ENCODE measurements at regions not wholly inside any gene's neighbourhood (a gene's known extent, or its start where the extent isn't known, plus 50 kb on each side); places are given as distances from the start of the nearest gene placed in this dataset.
A peak's percentile ranks its signal among the peaks of the same experiment; 100 is the strongest.

DNA sequence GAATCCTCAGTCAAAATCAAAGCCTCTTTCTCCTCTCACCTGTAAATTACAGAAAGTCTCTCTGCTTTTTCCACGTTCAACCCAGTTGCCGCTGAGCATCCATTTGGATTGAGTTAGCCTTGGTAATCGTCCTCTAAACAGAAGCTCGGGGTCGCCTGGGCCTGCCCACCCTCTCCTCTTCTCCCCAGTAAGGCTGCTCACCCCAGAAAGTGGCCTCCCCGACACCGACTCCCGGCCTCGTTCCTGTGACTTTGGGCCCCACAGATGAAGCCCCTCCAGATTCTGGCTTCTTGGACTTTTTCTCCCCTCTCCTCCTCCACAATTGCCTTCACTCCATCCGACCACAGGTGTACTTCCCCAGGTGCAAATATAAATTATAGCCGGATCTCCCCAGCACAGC, 1500.0 kb downstream of the BRD1 start:
- in situ Hi-C loops (cut with MboI; ENCODE audit: low pct_unique_long_range_greater_than_20kb in 2 of 9, low sequenced_read_pairs in 9 of 9, unreplicated experiment in 9 of 9) = no loop called here
- 0 to 88% (median 62%) methylated on average over 1 to 10 of the region's 11 CpGs; no CpG with 5 or more reads in 3 of the 10 experiments for WGBS, 10 experiments

DNA sequence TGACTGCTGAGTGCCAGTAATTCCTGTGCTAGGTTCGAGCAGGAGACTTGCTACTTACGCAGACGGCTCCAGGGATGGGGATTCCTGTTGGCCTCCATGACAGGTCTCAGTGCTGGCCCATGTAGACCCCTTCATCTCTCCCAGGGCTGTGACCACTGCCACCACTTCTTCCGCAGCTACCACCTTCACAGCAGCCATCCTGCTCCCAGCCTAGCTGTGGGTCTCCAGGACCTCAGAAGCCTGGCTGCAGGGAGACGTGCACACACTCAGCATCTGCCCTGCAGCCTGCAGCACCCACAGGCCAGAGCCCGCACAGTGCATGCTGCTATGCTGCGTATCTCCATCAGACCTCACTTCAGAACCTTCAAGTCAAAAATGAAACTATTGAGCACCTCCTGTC, 1503.9 kb downstream of the BRD1 start:
- ATAC-seq (replicated peaks in 6 of 8) = no peak
- in situ Hi-C loops (cut with MboI; ENCODE audit: low pct_unique_long_range_greater_than_20kb in 2 of 9, low sequenced_read_pairs in 9 of 9, unreplicated experiment in 9 of 9) = no loop called here
- no peak overlapping the region for H3K4me3 ChIP-seq
- WGBS, 10 experiments = 42 to 100% (median 91%) methylated on average over 2 to 5 of the region's 7 CpGs; no CpG with 5 or more reads in 5 of the 10 experiments
- no peaks in the 10 kb centered on the region for H3K4me1 ChIP-seq (replicated peaks in 1 of 2)
- no peak overlapping the region for H3K27ac ChIP-seq

More for the DNA sequence above, 1500.0 kb downstream of the BRD1 start:
- ATAC-seq (replicated peaks in 6 of 8) = no peak
- no peak overlapping the region for H3K27ac ChIP-seq
- H3K4me3 ChIP-seq = no peak overlapping the region
- no peaks in the 10 kb centered on the region for H3K4me1 ChIP-seq (replicated peaks in 1 of 2)

DNA sequence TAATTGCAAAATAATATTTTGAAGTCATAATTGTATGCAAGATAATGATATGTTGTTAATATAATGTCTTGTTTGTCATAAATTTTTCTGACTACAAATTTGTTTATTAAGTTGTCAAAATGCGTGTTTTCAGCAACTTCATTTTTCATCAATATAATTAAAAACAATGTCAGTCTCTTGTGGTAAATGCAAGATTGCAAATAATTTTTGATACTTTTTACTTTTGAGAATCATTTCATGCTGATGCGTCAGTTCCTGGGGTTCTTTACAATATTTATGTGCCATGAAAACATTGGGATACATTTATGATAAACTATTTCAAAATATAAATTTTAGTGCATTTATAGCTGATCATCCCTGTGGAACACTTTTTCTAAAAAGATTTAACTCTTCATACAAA, 1504.8 kb downstream of the BRD1 start:
- in situ Hi-C loops (cut with MboI; ENCODE audit: low pct_unique_long_range_greater_than_20kb in 2 of 9, low sequenced_read_pairs in 9 of 9, unreplicated experiment in 9 of 9) = no loop called here
- WGBS, 10 experiments = 36 to 100% (median 88%) methylated on average over 2 of the region's 2 CpGs
- no peak for ATAC-seq (replicated peaks in 6 of 8)

DNA sequence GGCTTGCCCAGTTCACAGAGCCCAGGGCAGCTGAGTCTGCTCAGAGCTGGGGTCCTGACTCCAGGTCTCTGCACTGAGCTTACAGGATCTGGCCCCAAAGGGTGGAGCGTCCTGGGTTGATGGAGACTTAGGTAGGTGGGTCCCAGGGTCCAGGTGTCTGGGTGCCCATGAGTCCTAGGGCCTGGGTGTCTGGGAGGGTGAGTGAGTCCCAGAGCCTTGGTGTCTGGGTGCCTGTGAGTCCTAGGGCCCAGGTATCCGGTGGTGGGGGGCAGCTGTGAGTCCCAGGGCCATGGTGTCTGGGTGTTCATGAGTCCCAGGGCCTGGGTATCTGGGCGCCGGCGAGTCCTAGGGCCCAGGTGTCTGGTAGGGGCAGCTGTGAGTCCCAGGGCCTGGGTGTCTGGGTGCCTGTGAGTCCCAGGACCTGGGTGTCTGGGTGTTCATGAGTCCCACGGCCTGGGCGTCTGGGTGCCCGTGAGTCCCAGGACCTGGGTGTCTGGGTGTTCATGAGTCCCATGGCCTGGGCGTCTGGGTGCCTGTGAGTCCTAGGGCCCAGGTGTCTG, 1505.6 kb downstream of the BRD1 start:
- Histone ChIP-seq H3K27ac (no peak overlapping the region), H3K4me3 (no peak overlapping the region), H3K4me1 (replicated peaks in 1 of 2) (no peaks in the 10 kb centered on the region)
- no peak for ATAC-seq (replicated peaks in 6 of 8)
- WGBS, 10 experiments = 0 to 100% (median 23%) methylated on average over 1 to 4 of the region's 9 CpGs; no CpG with 5 or more reads in 4 of the 10 experiments
- in situ Hi-C loops (cut with MboI; ENCODE audit: low pct_unique_long_range_greater_than_20kb in 2 of 9, low sequenced_read_pairs in 9 of 9, unreplicated experiment in 9 of 9) = no loop called here

More for the DNA sequence above, 1504.8 kb downstream of the BRD1 start:
- Histone ChIP-seq H3K4me3 (no peak overlapping the region), H3K27ac (no peak overlapping the region), H3K4me1 (replicated peaks in 1 of 2) (no peaks in the 10 kb centered on the region)

DNA sequence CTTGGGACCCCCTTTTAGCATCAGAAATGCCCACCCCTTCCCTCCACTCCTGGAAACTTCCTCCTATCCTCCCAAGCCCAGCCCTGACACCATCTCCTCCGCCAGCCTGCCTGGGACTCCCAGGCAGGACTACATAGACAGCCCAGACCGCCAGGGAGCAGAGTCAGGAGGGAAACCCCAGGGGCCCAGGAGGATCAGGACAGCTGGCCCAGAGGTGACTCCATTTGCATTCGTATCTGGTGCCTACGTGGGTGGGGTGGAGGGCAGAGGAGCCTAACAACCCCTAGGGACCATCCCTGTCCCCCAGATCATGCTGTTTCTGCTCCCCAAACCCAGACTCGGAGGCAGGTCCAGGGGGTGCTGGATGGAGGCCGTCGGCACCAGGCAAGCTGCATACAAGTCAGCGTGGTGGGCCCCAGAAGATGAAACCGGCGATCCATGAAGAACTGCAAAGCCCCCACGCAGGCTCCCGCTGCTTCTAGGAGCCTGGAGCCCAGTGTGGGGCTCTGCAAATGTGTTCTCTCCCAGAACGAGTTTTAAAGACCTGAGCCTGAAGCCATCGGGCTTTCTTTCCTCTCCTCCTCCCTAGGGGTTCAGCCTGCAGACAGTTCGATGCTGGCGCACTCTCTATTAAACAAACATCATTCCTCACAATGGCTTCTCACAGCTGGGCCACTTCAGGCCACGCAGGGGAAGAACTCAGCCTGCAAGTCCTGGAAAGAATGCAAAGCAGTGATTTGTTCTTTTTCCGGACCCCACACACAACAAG, 1506.8 kb downstream of the BRD1 start:
- 29 to 100% (median 72%) methylated on average over 1 to 7 of the region's 18 CpGs; no CpG with 5 or more reads in 1 of the 10 experiments for WGBS, 10 experiments
- H3K4me3 ChIP-seq = no peak overlapping the region
- in situ Hi-C loops (cut with MboI; ENCODE audit: low pct_unique_long_range_greater_than_20kb in 2 of 9, low sequenced_read_pairs in 9 of 9, unreplicated experiment in 9 of 9) = no loop called here

DNA sequence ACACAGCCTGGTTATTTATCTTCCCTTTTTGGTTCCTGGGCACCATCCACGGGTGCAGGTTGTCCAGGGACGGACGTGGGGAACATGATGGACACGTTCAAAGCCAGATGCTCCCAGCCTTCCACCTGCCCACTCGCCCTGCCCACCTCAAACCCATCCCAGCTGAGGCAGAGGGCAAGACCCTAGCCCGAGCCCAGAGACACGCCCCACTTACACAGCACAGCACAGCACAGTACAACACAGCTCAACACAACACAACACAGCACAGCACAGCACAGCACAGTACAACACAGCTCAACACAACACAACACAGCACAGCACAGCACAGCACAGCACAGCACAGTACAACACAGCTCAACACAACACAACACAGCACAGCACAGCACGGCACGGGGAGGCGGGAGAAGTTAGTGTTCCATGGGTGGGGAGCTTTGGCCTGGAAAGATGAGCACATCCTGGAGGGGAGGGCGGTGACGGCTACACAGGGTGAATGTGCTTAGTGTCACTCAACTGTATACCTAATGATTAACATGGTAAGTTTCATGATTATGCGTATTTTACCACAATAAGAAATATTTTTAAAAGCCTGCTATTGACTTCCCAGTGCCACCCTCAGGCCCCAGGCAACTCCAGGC, 1507.5 kb downstream of the BRD1 start:
- in situ Hi-C loops (cut with MboI; ENCODE audit: low pct_unique_long_range_greater_than_20kb in 2 of 9, low sequenced_read_pairs in 9 of 9, unreplicated experiment in 9 of 9) = no loop called here
- no peak overlapping the region for H3K27ac ChIP-seq
- no peak overlapping the region for H3K4me3 ChIP-seq
- peak in 2 of 8 experiments; percentile 65 to 91 for ATAC-seq (replicated peaks in 6 of 8)
- 0 to 96% (median 68%) methylated on average over 1 to 5 of the region's 13 CpGs; no CpG with 5 or more reads in 6 of the 10 experiments for WGBS, 10 experiments
- no peaks in the 10 kb centered on the region for H3K4me1 ChIP-seq (replicated peaks in 1 of 2)

More for the DNA sequence above, 1506.8 kb downstream of the BRD1 start:
- Histone ChIP-seq H3K4me1 (replicated peaks in 1 of 2) (no peaks in the 10 kb centered on the region), H3K27ac (no peak overlapping the region)
- peak in 2 of 8 experiments; percentile 47 to 57 for ATAC-seq (replicated peaks in 6 of 8)

DNA sequence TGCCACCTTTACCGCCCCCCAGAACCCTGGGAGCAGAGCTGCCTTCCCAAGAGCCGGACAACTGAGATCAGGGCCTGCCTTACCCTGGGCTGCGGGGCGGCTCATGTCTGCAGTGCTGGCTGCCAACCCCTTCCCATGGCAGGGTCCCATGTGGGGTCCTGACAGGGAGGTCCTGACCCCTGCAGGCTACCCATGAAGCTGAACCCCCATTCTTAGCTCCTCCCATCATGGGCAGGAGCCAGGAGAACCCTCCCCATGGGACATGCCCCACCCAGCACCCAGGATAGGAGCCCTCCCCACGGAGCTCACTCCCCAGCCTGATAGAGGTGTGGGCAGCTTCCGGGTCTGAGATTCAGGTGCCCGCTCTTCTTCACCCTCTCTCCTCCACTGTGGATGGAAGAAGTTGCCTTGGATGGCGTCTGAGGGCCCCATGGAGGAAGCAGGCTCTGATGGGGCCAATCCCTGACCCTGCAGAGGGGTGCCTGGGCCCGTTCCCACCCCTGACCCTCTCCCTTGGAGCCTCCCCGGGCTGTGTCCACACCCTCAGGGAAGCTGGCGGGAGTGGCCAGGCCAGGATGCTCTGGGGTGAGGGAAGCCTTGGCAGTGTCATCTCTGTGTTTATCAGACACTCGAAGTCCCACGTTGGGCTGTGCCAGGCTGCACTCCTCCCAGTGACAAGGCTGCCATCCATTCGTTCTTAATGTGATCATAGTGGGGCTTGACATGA, 1508.2 kb downstream of the BRD1 start:
- in situ Hi-C loops (cut with MboI; ENCODE audit: low pct_unique_long_range_greater_than_20kb in 2 of 9, low sequenced_read_pairs in 9 of 9, unreplicated experiment in 9 of 9) = no loop called here
- no peak for ATAC-seq (replicated peaks in 6 of 8)
- 0 to 92% (median 48%) methylated on average over 1 to 6 of the region's 14 CpGs; no CpG with 5 or more reads in 4 of the 10 experiments for WGBS, 10 experiments
- no peak overlapping the region for H3K4me3 ChIP-seq
- no peaks in the 10 kb centered on the region for H3K4me1 ChIP-seq (replicated peaks in 1 of 2)
- no peak overlapping the region for H3K27ac ChIP-seq

DNA sequence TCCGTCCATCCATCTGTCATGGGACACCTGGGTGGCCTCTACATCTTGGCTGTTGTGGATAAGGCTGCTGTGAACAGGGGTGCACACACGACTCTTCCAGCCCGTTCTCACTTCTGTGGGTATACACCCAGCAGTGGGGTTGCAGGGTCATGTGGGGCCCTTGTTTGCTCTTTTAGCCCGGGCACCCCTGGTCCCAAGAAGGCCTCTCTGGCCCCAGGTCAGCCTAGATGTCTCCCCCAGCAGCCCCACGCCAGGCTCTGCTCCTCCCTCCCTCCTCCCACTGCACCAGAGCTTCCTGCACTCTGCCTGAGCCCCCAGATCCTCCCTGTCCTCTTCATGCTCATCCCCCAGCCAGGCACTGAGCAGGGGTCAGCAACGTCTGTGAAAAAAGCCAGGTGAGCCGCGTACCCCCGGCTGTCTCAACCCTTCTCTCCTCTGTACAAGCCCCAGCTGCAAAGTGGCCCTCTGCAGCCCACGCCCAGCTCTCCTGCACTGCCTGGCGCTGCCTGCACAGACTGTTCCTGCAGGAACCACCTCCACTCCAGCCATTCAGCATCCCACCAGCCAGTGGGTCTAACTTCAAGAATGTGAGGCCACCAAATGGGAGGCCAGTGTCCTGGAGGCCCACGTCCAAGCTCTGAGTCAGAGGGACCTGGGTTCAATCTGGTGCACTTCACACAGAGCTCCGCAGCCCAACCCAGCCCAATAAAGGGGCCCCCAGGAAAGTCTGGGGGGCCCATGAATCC, 1508.9 kb downstream of the BRD1 start:
- 33 to 92% (median 43%) methylated on average over 1 to 7 of the region's 13 CpGs; no CpG with 5 or more reads in 5 of the 10 experiments for WGBS, 10 experiments
- no peak for ATAC-seq (replicated peaks in 6 of 8)
- Histone ChIP-seq H3K4me1 (replicated peaks in 1 of 2) (no peaks in the 10 kb centered on the region), H3K4me3 (no peak overlapping the region), H3K27ac (no peak overlapping the region)
- in situ Hi-C loops (cut with MboI; ENCODE audit: low pct_unique_long_range_greater_than_20kb in 2 of 9, low sequenced_read_pairs in 9 of 9, unreplicated experiment in 9 of 9) = no loop called here

DNA sequence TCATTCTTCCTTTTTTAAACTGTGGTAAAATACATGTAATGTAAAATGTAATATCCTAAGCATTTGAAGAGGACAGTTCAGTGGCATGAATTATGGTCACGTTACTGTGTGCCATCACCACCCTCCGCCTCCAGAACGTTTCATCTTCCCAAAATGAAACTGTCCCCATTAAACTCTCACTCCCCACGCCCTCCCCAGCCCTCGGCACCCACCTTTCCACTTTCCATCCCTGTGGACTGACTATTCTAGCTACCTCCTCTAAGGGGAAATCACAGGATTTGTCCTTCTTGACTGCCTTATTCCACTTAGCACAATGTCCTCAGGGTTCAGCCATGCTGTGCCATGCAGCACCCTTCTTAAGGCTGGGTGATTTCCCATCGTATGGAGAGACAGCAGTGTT, 1509.5 kb downstream of the BRD1 start:
- in situ Hi-C loops (cut with MboI; ENCODE audit: low pct_unique_long_range_greater_than_20kb in 2 of 9, low sequenced_read_pairs in 9 of 9, unreplicated experiment in 9 of 9) = no loop called here
- ATAC-seq (replicated peaks in 6 of 8) = no peak
- Histone ChIP-seq H3K4me3 (no peak overlapping the region), H3K4me1 (replicated peaks in 1 of 2) (no peaks in the 10 kb centered on the region), H3K27ac (no peak overlapping the region)
- WGBS, 10 experiments = 11 to 100% (median 26%) methylated on average over 1 to 6 of the region's 6 CpGs; no CpG with 5 or more reads in 3 of the 10 experiments

DNA sequence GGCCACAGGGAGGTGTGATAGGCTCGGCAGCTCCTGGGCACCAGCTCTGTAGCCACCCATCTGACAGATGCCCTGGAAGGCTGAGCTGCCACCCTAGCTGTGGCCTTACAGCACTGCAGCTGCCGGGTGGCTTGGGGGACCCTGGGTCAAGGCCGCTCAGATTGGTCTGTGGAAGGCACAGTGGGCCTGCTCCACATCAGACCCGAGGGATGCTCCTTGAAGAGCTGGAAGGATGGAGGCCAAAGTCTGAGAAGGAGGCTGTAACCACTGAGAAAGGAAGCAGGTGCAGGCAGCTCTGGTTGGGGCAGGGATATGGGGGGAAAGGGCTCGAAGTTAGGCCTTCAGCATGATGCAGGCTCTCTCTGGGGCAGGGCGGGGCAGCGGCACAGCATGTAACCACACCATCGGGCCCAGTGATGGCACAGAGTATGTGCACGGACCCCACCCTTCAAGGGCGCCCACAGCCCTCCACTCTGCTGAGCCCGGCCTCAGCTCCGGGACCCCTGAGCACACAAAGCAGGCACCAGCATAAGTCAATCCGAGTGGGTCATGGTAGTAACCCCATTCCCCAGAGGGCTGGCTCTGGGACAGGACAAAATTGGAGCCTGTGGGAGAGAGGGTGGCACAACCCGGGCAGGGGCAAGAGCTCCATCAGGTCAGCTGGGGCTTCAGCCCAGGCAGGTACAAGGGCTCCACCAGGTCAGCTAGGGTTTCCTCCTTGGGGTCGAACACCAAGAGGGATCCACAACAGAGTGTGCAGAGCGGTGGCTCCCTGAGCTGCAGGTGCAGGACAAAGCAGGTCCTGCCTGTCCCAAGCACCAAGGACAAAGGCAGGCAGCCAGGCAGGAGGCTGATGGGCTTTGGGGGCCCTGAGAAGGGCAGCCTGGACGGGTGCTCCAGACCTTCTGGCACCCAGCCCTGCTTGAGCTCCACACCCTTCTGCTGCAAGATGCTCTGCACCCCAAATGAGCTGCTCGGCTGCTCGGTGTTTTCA, 1511.1 kb downstream of the BRD1 start:
- no peak overlapping the region for H3K27ac ChIP-seq
- no peak overlapping the region for H3K4me3 ChIP-seq
- no peaks in the 10 kb centered on the region for H3K4me1 ChIP-seq (replicated peaks in 1 of 2)
- in situ Hi-C loops (cut with MboI; ENCODE audit: low pct_unique_long_range_greater_than_20kb in 2 of 9, low sequenced_read_pairs in 9 of 9, unreplicated experiment in 9 of 9) = no loop called here
- no peak for ATAC-seq (replicated peaks in 6 of 8)
- 33 to 97% (median 69%) methylated on average over 1 to 5 of the region's 19 CpGs; no CpG with 5 or more reads in 4 of the 10 experiments for WGBS, 10 experiments

DNA sequence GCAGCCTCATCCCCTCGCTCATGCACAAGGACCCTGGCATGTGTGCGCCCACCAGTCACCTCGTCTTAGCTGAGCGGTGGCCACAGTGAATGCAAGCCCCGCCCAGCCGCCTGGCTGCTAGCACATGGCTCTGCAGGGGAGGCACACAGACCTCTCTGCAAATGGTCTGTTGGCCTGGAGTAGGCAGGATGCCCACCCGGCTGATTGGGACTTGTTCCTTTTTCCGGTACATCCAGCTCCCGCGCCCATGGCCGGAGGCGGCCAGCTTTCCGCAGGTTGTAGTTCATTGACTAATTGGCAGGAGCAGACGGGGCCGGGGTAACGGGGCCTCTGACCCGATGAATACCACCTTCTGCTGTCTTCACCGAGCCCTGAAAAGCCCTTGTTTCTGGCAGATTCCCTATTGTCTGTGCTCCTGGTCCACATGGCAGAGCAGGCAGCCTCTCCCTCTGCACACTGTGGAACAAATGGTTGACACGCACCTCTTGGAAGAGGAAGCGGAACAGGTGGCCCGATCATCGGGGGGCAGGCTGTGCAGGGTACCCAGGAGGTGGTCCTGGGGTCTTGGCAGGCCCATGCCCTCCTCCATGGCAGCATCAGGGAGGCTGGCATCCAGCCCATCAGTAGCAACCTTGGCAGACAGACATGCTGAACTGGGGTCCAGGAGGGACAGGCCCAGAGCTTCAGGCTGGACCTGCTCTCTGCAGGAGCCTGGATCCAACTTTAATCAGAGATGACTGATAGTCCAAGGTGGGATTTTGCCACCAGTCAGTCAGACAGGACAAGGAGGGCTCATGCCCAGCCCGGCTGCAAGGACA, 1512.0 kb downstream of the BRD1 start:
- WGBS, 10 experiments = 20 to 94% (median 58%) methylated on average over 1 to 5 of the region's 23 CpGs; no CpG with 5 or more reads in 4 of the 10 experiments
- ATAC-seq (replicated peaks in 6 of 8) = no peak

More for the DNA sequence above, 1512.0 kb downstream of the BRD1 start:
- no peaks in the 10 kb centered on the region for H3K4me1 ChIP-seq (replicated peaks in 1 of 2)
- in situ Hi-C loops (cut with MboI; ENCODE audit: low pct_unique_long_range_greater_than_20kb in 2 of 9, low sequenced_read_pairs in 9 of 9, unreplicated experiment in 9 of 9) = no loop called here
- H3K27ac ChIP-seq = no peak overlapping the region
- H3K4me3 ChIP-seq = no peak overlapping the region
